Suprapubic skin (tissue), 4 donors: ENCODE measurements at regions not wholly inside any gene's neighbourhood (a gene's known extent, or its start where the extent isn't known, plus 50 kb on each side); places are given as distances from the start of the nearest gene placed in this dataset.

ENCODE experiments used
- EP300 ChIP-seq: sonication (generic); formaldehyde crosslinking; IDR thresholded peaks from one replicate; pipeline ENCODE4 v1.6.1; 2017; ENCODE audit warnings: antibody characterized with exemption
- POLR2A ChIP-seq, 2 donors: fragments of 450-650 bp; IDR thresholded peaks; one replicate each; pipeline ENCODE4 v1.6.1; 2017; ENCODE audit warnings: antibody characterized with exemption in 2 of 2, mild to moderate bottlenecking in 2 of 2, moderate library complexity in 2 of 2
- POLR2AphosphoS5 ChIP-seq, 3 donors: sonication (generic); formaldehyde crosslinking; IDR thresholded peaks; one replicate each; pipeline ENCODE4 v1.6.1; 2017; ENCODE audit warnings: antibody characterized with exemption in 3 of 3
- TF ChIP-seq, protein P1 (sequence below), 2 donors: fragments of 200-600 bp in 1 of 2; fragments of 450-650 bp in 1 of 2; sonication (generic) in 1 of 2; IDR thresholded peaks; one replicate each; pipeline ENCODE4 v1.5.1; 2016 to 2019; ENCODE audit warnings: antibody characterized with exemption in 2 of 2, mild to moderate bottlenecking in 1 of 2, moderate library complexity in 1 of 2

DNA sequence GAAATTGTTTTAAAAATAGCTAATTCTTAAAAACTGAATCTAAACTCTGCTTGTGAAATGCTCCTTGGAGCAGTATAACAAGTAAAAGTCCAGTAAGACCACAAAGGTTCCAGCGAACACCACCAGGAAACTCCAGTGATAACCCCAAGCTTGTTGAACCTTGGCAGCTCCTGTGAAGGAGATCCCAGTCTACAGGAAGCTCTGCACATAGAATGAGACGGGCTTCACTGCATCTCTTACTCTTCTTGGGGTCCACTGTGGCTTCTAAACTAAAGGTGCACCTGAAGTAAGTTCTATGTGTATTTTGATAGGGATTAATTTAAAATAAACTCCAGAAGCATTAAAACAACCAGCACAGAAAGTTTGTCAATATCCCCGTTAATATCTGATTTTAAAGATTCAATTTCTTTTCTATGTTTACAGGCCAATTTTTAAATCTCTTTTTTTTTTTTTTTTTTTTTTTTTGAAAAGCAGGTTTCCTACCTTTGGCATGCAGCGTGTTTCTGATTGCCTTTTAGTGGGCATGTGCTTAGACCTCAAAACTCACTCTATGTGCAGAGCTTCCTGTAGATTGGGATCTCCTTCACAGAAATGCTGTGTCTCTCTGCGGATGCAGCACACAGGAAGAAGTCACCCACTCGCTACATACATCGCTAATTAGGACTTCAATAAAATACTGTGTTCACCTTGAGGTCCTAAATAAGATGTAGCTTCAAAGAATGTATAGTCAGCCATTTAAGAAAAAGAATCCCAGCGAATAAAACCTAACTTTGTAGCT, 508.5 kb downstream of the KLF12 start:
- TF ChIP-seq, protein P1, sequence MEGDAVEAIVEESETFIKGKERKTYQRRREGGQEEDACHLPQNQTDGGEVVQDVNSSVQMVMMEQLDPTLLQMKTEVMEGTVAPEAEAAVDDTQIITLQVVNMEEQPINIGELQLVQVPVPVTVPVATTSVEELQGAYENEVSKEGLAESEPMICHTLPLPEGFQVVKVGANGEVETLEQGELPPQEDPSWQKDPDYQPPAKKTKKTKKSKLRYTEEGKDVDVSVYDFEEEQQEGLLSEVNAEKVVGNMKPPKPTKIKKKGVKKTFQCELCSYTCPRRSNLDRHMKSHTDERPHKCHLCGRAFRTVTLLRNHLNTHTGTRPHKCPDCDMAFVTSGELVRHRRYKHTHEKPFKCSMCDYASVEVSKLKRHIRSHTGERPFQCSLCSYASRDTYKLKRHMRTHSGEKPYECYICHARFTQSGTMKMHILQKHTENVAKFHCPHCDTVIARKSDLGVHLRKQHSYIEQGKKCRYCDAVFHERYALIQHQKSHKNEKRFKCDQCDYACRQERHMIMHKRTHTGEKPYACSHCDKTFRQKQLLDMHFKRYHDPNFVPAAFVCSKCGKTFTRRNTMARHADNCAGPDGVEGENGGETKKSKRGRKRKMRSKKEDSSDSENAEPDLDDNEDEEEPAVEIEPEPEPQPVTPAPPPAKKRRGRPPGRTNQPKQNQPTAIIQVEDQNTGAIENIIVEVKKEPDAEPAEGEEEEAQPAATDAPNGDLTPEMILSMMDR (IDR thresholded peaks at IDR 0.05), result no peak
- no peak for TF ChIP-seq POLR2AphosphoS5 (IDR thresholded peaks at IDR 0.05)
- TF ChIP-seq POLR2A (IDR thresholded peaks at IDR 0.05), result no peak
- TF ChIP-seq EP300, result no peak
